ENCODE measurements at regions not wholly inside any gene's neighbourhood (a gene's known extent, or its start where the extent isn't known, plus 50 kb on each side); places are given as distances from the start of the nearest gene placed in this dataset.

DNA sequence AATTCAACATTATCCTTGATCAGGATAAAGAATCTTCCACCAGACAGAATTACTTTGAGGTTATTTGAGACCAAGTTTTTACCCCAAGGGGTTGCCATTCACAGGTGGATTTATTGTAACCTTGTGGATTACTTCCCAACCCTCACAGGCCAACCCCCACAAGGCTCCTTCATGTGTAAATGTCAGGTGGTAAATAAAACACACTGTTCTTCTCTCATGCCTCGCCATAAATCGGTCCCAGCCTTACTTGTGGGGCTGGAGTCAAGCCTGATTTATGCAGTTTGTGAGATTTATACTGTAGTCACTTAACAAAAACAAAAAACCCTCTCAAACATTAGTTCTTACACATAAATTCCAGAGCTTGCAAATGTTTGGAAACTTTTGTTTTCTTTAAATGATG is 98.6 kb upstream of the IRX3 start:
- H3K9me3 ChIP-seq: no peaks in the 10 kb centered on the region

GRCh38 chr16:54381601-54382313 is 95.2 kb upstream of the IRX3 start:
- no peak for ATAC-seq (ENCODE audit: insufficient number of reproducible peaks, low FRiP score, low read depth)
- TF ChIP-seq, protein P1, sequence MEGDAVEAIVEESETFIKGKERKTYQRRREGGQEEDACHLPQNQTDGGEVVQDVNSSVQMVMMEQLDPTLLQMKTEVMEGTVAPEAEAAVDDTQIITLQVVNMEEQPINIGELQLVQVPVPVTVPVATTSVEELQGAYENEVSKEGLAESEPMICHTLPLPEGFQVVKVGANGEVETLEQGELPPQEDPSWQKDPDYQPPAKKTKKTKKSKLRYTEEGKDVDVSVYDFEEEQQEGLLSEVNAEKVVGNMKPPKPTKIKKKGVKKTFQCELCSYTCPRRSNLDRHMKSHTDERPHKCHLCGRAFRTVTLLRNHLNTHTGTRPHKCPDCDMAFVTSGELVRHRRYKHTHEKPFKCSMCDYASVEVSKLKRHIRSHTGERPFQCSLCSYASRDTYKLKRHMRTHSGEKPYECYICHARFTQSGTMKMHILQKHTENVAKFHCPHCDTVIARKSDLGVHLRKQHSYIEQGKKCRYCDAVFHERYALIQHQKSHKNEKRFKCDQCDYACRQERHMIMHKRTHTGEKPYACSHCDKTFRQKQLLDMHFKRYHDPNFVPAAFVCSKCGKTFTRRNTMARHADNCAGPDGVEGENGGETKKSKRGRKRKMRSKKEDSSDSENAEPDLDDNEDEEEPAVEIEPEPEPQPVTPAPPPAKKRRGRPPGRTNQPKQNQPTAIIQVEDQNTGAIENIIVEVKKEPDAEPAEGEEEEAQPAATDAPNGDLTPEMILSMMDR (IDR thresholded peaks at IDR 0.05): no peak
- Histone ChIP-seq H3K4me3 (no peak overlapping the region), H3K9me3 (no peaks in the 10 kb centered on the region), H3K27me3 (replicated peaks; ENCODE audit: insufficient read depth) (no peaks in the 10 kb centered on the region), H3K27ac (no peak overlapping the region), H3K36me3 (no peaks in the 10 kb centered on the region), H3K4me1 (ENCODE audit: control insufficient read depth in 1 of 2, low read depth in 2 of 2) (no peaks in the 10 kb centered on the region)
- DNase-seq (ENCODE audit: low spot score): no peak

More for the DNA sequence above, 98.6 kb upstream of the IRX3 start:
- no peak overlapping the region for H3K27ac ChIP-seq
- H3K27me3 ChIP-seq (replicated peaks; ENCODE audit: insufficient read depth): no peaks in the 10 kb centered on the region
- TF ChIP-seq, protein P1 (IDR thresholded peaks at IDR 0.05): no peak
- H3K4me3 ChIP-seq: no peak overlapping the region
- H3K4me1 ChIP-seq (ENCODE audit: control insufficient read depth in 1 of 2, low read depth in 2 of 2): no peaks in the 10 kb centered on the region
- no peaks in the 10 kb centered on the region for H3K36me3 ChIP-seq
- no peak for ATAC-seq (ENCODE audit: insufficient number of reproducible peaks, low FRiP score, low read depth)
- no peak for DNase-seq (ENCODE audit: low spot score)

GRCh38 chr16:54375071-54375470 is 88.5 kb upstream of the IRX3 start:
- DNase-seq (ENCODE audit: low spot score): no peak
- TF ChIP-seq, protein P1 (IDR thresholded peaks at IDR 0.05): no peak
- no peaks in the 10 kb centered on the region for H3K36me3 ChIP-seq
- no peak overlapping the region for H3K27ac ChIP-seq
- ATAC-seq (ENCODE audit: insufficient number of reproducible peaks, low FRiP score, low read depth): no peak
- no peak overlapping the region for H3K4me3 ChIP-seq
- H3K27me3 ChIP-seq (replicated peaks; ENCODE audit: insufficient read depth): no peaks in the 10 kb centered on the region
- no peaks in the 10 kb centered on the region for H3K9me3 ChIP-seq
- no peaks in the 10 kb centered on the region for H3K4me1 ChIP-seq (ENCODE audit: control insufficient read depth in 1 of 2, low read depth in 2 of 2)

DNA sequence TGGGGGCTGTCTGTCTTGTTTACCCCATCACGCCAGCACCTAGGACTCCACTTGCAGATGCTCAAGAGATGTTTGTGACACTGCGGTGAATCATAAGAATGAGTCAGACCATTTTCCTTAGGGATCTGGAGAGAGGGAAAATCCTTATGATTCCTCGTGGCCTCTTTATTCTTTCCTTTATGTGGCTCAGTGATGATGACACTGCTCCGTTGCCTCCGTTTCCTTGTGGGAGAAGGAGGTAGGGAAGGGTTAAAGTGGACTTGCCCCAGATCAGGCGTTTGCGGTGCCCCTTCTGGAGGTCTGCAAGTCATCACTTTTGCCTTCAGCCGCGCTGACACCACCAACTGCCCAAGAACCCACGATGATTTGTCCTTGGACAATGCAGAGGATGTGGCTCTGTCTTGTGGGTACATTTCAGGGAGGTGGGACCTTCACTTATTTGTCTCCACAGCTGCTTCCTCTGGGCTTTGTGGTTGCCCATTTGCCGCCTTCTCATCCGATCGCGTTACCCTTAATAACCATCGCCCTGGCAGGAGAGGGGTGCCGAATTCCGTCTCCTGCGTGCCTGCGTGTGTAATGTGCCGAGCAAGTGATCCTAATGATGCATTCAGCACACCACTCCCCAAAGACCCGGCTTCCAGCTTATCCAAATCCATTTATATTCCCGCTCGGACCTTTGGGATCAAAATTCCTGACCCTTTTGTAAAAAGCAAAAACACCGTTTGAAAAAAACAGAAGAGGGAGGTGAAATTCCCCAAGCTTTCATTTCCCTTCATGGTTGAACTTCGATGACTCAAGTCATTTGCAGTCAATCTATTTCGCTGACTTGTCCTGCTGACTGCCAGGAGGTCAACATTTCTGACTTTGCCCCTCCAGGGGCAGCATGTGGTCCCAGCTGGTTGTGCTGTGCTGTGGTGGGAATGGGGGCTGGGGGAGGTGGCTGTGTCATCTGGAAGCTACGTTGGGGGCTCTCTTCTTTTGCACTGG is 87.2 kb upstream of the IRX3 start:
- H3K27ac ChIP-seq: no peak overlapping the region
- no peak for DNase-seq (ENCODE audit: low spot score)

More for the DNA sequence above, 87.2 kb upstream of the IRX3 start:
- Histone ChIP-seq H3K36me3 (no peaks in the 10 kb centered on the region), H3K4me1 (ENCODE audit: control insufficient read depth in 1 of 2, low read depth in 2 of 2) (no peaks in the 10 kb centered on the region), H3K9me3 (no peaks in the 10 kb centered on the region), H3K27me3 (replicated peaks; ENCODE audit: insufficient read depth) (no peaks in the 10 kb centered on the region), H3K4me3 (no peak overlapping the region)
- ATAC-seq (ENCODE audit: insufficient number of reproducible peaks, low FRiP score, low read depth): no peak
- TF ChIP-seq, protein P1 (IDR thresholded peaks at IDR 0.05): no peak

Data from thoracic aorta (tissue), 2 donors.